Kidney glomerular epithelial cell (primary cell): ENCODE measurements at regions not wholly inside any gene's neighbourhood (a gene's known extent, or its start where the extent isn't known, plus 50 kb on each side); places are given as distances from the start of the nearest gene placed in this dataset.
"Not testable (repeated sequence)": the region's sequence is repeated elsewhere in the genome, so short reads cannot be mapped to it uniquely, and the experiment has no call there.

ENCODE experiments used
- DNase-seq: peaks from one replicate; lab custom pipeline; 2025; lab: John Stamatoyannopoulos, UW

GRCh38 chr3:81363816-81364215 is 397.6 kb downstream of the GBE1 start:
- no peak for DNase-seq

GRCh38 chr3:81354119-81354518 is 407.3 kb downstream of the GBE1 start:
- DNase-seq = no peak

GRCh38 chr3:81352867-81353266 is 408.6 kb downstream of the GBE1 start:
- peak; percentile 19 for DNase-seq

DNA sequence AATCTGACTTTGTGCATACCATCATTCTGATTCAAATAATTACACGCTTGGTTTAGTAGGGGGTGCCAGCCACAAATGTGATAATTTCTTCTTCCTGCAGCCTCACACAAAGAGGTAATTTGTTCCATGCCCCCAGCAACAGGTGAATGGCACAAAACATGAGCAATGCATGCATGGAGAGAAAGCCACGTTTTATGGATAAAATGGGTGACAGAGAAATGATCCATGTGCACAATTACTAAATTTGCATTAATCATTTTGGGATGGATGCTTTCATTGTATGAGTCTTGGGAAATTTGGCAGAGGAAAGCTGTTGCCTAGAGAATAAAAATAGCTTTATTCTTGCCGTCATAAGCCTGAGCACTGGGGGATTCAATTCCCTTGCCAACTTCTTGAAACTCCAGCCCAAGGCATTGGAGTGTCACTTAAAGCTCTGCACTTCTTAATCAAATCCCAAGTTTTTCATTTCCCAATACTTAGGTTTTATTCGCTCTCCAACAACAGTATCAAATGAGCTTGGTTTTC is 411.6 kb downstream of the GBE1 start:
- DNase-seq = no peak

- DNase-seq = peak; percentile 25
These were observed 422.2 kb downstream of the GBE1 start for GRCh38 chr3:81339040-81339845.

- DNase-seq = no peak
These were observed 425.0 kb downstream of the GBE1 start for GRCh38 chr3:81336470-81336869.

GRCh38 chr3:81329835-81330234 is 431.6 kb downstream of the GBE1 start:
- DNase-seq = not testable (repeated sequence)

- DNase-seq = no peak
These were observed 435.2 kb downstream of the GBE1 start for GRCh38 chr3:81326245-81326644.

DNA sequence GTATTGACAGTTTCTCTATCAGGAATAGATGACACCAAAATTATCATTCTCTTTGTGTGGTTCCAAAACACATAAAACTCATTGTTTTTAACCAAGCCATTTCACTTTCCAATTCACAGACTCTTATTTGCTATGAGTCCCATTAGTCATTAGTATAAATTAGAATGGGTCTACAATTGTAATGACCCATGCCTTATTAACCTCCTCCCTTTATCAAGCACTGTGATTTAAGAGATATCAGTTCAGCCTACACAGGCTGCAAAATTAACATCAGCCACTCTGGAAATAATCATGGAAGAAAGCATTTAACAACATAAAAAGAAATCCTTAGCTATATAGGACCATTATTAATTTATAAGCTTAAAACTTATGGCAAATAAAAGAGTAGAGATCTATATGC is 440.6 kb downstream of the GBE1 start:
- no peak for DNase-seq

- DNase-seq = no peak
These were observed 446.4 kb downstream of the GBE1 start for GRCh38 chr3:81315030-81315429.

- no peak for DNase-seq
These were observed 450.1 kb downstream of the GBE1 start for GRCh38 chr3:81311321-81311720.

GRCh38 chr3:81308306-81308705 is 453.1 kb downstream of the GBE1 start:
- no peak for DNase-seq

- DNase-seq = no peak
These were observed 454.2 kb downstream of the GBE1 start for GRCh38 chr3:81307221-81307620.

DNA sequence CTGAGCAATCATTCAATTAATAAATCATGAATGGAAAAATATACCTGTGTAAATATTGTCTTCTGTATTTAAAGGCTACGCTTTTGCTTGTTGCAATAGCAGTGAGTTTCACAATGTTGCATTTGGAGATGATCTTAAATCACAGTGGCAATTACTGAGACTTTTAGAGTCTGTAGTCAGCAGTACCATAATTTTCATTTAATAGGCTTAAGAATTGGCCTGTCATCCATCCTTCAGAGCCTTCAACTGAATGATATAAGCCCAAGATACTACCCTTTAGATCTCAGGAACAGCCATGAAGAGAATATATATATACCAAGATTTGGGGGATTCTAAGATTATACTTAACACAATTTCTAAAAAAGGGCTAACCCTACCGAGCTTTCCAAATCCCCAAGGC is 458.1 kb downstream of the GBE1 start:
- DNase-seq = no peak

- DNase-seq = peak; percentile 50
These were observed 459.4 kb downstream of the GBE1 start for GRCh38 chr3:81302045-81302444.

GRCh38 chr3:81301230-81301629 is 460.2 kb downstream of the GBE1 start:
- DNase-seq = no peak

GRCh38 chr3:81300324-81300927 is 461.0 kb downstream of the GBE1 start:
- DNase-seq = no peak

DNA sequence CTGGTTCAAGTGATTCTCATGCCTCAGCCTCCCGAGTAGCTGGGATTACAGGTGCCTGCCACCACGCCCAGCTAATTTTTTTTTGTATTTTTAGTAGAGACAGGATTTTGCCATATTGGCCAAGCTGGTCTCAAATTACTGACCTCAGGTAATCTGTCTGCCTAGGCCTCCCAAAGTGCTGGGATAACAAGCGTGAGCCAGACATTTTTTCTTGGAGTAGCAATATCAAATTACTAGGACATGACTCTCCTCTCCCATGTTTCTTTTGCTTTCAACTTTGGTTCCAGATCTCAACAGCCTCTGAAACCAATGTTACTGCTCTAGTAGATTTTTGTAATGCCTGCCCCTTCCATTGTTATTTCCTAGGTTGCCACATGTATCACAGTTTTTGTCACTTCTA is 462.0 kb downstream of the GBE1 start:
- no peak for DNase-seq

GRCh38 chr3:81295906-81296577 is 465.4 kb downstream of the GBE1 start:
- DNase-seq = no peak

DNA sequence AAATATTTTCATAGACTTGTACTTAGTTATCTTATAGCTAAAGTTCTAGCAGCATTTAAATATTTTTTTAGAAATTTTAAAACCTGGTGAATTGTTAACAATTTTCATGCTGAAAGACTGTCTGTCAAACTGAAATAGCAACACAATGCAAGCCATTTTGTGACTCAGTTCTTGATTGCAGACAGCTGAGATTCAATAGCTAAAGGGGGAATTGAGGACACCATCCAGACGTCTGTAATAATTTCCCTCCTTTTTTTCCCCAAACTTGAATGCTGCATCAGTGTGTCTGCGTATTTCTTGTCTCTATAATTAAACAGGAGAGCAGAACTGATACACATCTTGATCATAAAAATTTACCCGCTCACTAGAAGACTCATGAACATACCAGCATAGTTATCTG is 468.3 kb downstream of the GBE1 start:
- DNase-seq = no peak

DNA sequence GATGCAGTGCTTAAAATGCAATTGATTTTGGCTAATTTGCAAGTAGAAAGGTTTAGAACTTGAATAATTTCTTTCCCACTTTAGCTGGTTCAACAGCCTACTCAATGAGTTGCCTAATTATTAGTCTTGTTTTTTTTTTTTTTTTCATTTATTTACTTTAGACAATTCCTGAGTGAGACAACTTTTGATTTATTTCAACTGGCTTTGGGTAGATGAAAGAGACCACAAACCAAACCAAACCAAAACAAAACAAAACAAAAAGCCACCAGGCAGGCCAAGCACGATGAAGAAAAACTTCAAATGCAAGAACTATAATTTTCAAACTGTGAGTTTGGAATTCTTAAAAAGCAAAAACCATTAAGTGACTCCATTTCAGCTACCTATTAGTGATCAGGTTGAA is 469.9 kb downstream of the GBE1 start:
- DNase-seq = no peak

GRCh38 chr3:81289676-81290075 is 471.8 kb downstream of the GBE1 start:
- peak; percentile 29 for DNase-seq
